GM12878 (cell line): ENCODE measurements at regions not wholly inside any gene's neighbourhood (a gene's known extent, or its start where the extent isn't known, plus 50 kb on each side); places are given as distances from the start of the nearest gene placed in this dataset.

Experiments
- ATAC-seq: fragments of 200-7000 bp; cut with Tn5 transposase; 3 replicates; pipeline ENCODE4 v1.9.1; 2020; ENCODE audit warnings: mild to moderate bottlenecking, moderate library complexity
- BruUV-seq: library from RNA; stranded (reverse); fragments of 400-500 nt; replicated peaks from 2 replicates; lab custom pipeline; 2021; lab: Mats Ljungman, UMichigan
- CTCF ChIA-PET: fragments of 300-600 bp; sonication (Branson Sonifier 250); formaldehyde crosslinking; extraction: SDS; loops from one replicate; lab custom pipeline; 2021; ENCODE audit warnings: inconsistent platforms; lab: Yijun Ruan, JAX
- POLR2A ChIA-PET: fragments of 350-600 bp; formaldehyde crosslinking; extraction: SDS; loops from one replicate; lab custom pipeline; 2021; ENCODE audit warnings: inconsistent platforms; lab: Charles Lee
- RAD21 ChIA-PET: fragments of 300-600 bp; sonication (Branson Sonifier 250); formaldehyde crosslinking; loops from one replicate; lab custom pipeline; 2023; ENCODE audit warnings: antibody characterized with exemption; ENCODE audit not compliant: unreplicated experiment; lab: Charles Lee
- SMC1A ChIA-PET: fragments of 300-600 bp; sonication (Branson Sonifier 250); formaldehyde crosslinking; loops from one replicate; lab custom pipeline; 2023; ENCODE audit not compliant: unreplicated experiment, uncharacterized antibody; lab: Charles Lee
- DNase-seq: peaks from one replicate; pipeline ENCODE4 v3.0.0-alpha.2; 2011; ENCODE audit warnings: low read depth, low spot score
- FAIRE-seq: peaks from 3 replicates; lab custom pipeline; 2011; peaks lifted over from hg19 to GRCh38; lab: Jason Lieb, UNC
- H2AFZ ChIP-seq: 2 replicates; pipeline ENCODE4 v1.6.0; 2011; ENCODE audit warnings: low read depth, low read length, control low read depth; ENCODE audit not compliant: control insufficient read depth
- H3K27ac ChIP-seq: 2 replicates; pipeline ENCODE4 v1.5.1; 2011; ENCODE audit warnings: control low read depth; ENCODE audit not compliant: control insufficient read depth, insufficient read depth
- H3K27me3 ChIP-seq, 2 experiments: replicated peaks in 1 of 2; 2 replicates each; pipeline versions ENCODE4 v1.6.0 to v1.6.1; 2011; ENCODE audit warnings: low read length in 1 of 2; ENCODE audit not compliant: control insufficient read depth in 2 of 2, insufficient read depth in 2 of 2
- H3K36me3 ChIP-seq, 2 experiments: 2 replicates each; pipeline ENCODE4 v1.5.1; 2011; ENCODE audit warnings: low read length in 1 of 2; ENCODE audit not compliant: control insufficient read depth in 2 of 2, insufficient read depth in 2 of 2
- H3K4me1 ChIP-seq: 2 replicates; pipeline ENCODE4 v1.6.1; 2011; ENCODE audit warnings: mild to moderate bottlenecking, low read length, moderate library complexity, mixed read lengths; ENCODE audit not compliant: control insufficient read depth, insufficient read depth
- H3K4me2 ChIP-seq: 2 replicates; pipeline ENCODE4 v1.6.0; 2011; ENCODE audit warnings: control low read depth; ENCODE audit not compliant: control insufficient read depth, insufficient read depth
- H3K4me3 ChIP-seq: fragments of 200-600 bp; sonication (generic); 2 replicates; pipeline ENCODE4 v1.5.1; 2016
- H3K79me2 ChIP-seq: 2 replicates; pipeline ENCODE4 v1.6.0; 2011; ENCODE audit warnings: low read length; ENCODE audit not compliant: control insufficient read depth, insufficient read depth
- H3K9ac ChIP-seq: 2 replicates; pipeline ENCODE4 v1.8.0; 2011; ENCODE audit warnings: low read length, control low read depth, mixed read lengths; ENCODE audit not compliant: control insufficient read depth, insufficient read depth
- H3K9me3 ChIP-seq: replicated peaks from 3 replicates; pipeline ENCODE4 v1.5.1; 2011; ENCODE audit warnings: mild to moderate bottlenecking, low read length; ENCODE audit not compliant: control insufficient read depth, insufficient read depth
- H4K20me1 ChIP-seq: 2 replicates; pipeline ENCODE4 v1.6.0; 2011; ENCODE audit not compliant: control insufficient read depth, insufficient read depth
- ASH2L ChIP-seq: fragments of 300-600, 200-600 bp; sonication (generic); IDR thresholded peaks from 2 replicates; pipeline ENCODE4 v1.6.1; 2017; ENCODE audit warnings: low read depth, mild to moderate bottlenecking, borderline replicate concordance
- CHD1 ChIP-seq: IDR thresholded peaks from 2 replicates; pipeline ENCODE4 v1.6.1; 2012; ENCODE audit warnings: low read depth, low read length, improper control_type of control experiment
- CREB1 ChIP-seq: IDR thresholded peaks from 2 replicates; pipeline ENCODE4 v1.6.1; 2012; ENCODE audit warnings: low read depth, mild to moderate bottlenecking, inconsistent platforms
- CREM ChIP-seq: IDR thresholded peaks from 2 replicates; pipeline ENCODE4 v1.6.1; 2014; ENCODE audit warnings: antibody characterized with exemption, low read depth
- MEF2A ChIP-seq: IDR thresholded peaks from 2 replicates; pipeline ENCODE4 v1.6.1; 2011; ENCODE audit warnings: low read depth, mild to moderate bottlenecking, low read length, moderate library complexity; ENCODE audit not compliant: insufficient read depth
- RAD21 ChIP-seq: IDR thresholded peaks from 2 replicates; pipeline ENCODE4 v1.6.1; 2011; ENCODE audit warnings: mild to moderate bottlenecking, low read depth, low read length, moderate library complexity; ENCODE audit not compliant: insufficient read depth
- SMAD1 ChIP-seq: fragments of 450-650 bp; IDR thresholded peaks from 2 replicates; pipeline ENCODE4 v1.6.1; 2018; ENCODE audit warnings: mild to moderate bottlenecking, low read depth; ENCODE audit not compliant: partially characterized antibody
- SMAD5 ChIP-seq: IDR thresholded peaks from 2 replicates; pipeline ENCODE4 v1.6.1; 2016; ENCODE audit warnings: antibody characterized with exemption, low read depth
- STAT1 ChIP-seq: fragments of 450-650 bp; conservative IDR thresholded peaks from 2 replicates; pipeline ENCODE4 v1.6.1; 2014; ENCODE audit warnings: antibody characterized with exemption, mild to moderate bottlenecking
- WGBS: methylation state at CpG from one replicate; pipeline ENCODE4 v1.1.6; 2016; ENCODE audit warnings: low lambda C conversion rate; ENCODE audit not compliant: insufficient replicate concordance, insufficient coverage; ENCODE audit errors: missing lambda C conversion rate; 5-methylcytosine and 5-hydroxymethylcytosine counted together
- in situ Hi-C: fragments of 300-500 bp; cut with MboI; formaldehyde crosslinking; loops from 9 replicates; pipeline ENCODE4 v1.14.3; 2018; ENCODE audit warnings: mixed read lengths
- intact Hi-C: fragments of 100-400 bp; cut with micrococcal nuclease; formaldehyde crosslinking; loops from one replicate; pipeline ENCODE4 v1.14.2; 2022; ENCODE audit not compliant: unreplicated experiment
- TF ChIP-seq, protein P1 (sequence below): fragments of 450-650 bp; formaldehyde crosslinking; IDR thresholded peaks from 2 replicates; pipeline ENCODE4 v1.4.0; 2022; ENCODE audit warnings: mild to moderate bottlenecking, moderate library complexity
- TF ChIP-seq, protein P2 (sequence below): fragments of 450-650 bp; IDR thresholded peaks from 2 replicates; pipeline ENCODE4 v1.6.1; 2017; ENCODE audit warnings: mild to moderate bottlenecking, moderate library complexity
- TF ChIP-seq, protein P3 (sequence below): IDR thresholded peaks from 2 replicates; pipeline ENCODE4 v1.6.1; 2012; ENCODE audit warnings: improper control_type of control experiment, low read depth, low read length; ENCODE audit not compliant: insufficient replicate concordance

DNA sequence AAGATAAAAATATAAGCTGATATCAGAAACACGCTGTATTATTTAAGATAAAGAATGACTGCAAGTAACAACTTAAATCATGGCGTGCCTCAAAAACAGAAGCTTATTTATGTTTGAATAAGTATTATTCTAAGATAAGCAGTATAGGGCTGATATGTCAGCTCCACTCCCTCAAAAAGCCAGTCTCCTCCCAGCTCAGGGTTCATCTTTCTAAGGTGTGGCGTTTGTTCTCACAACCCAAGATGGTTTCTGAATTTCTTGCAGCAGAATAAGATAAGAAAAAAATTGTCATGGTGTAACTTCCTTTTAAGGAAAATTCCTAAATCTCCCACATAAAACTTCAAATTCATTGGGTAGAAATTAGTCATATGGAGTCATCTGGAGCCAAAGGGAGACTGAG, 166.1 kb upstream of the POU1F1 start:
- RAD21 ChIA-PET, result no interaction called here
- Histone ChIP-seq H3K36me3 (no peaks in the 10 kb centered on the region), H3K4me3 (no peak overlapping the region), H3K4me2 (no peak overlapping the region), H4K20me1 (no peaks in the 10 kb centered on the region), H3K27me3 (no peaks in the 10 kb centered on the region; a peak in 1 of 4 replicates), H3K27ac (no peak overlapping the region), H2AFZ (no peak overlapping the region), H3K4me1 (no peaks in the 10 kb centered on the region), H3K9me3 (no peaks in the 10 kb centered on the region), H3K79me2 (no peaks in the 10 kb centered on the region), H3K9ac (no peak overlapping the region)
- no TSS peak for BruUV-seq
- POLR2A ChIA-PET, result interaction anchor here (1.6 kb wide), 1 partner anchor 12 kb away, joined by 3 read pairs; no protein-coding TSS in a partner anchor
- SMC1A ChIA-PET, result interaction anchor here (0.6 kb wide), 1 partner anchor 181 kb away, joined by 3 read pairs; no protein-coding TSS in a partner anchor
- intact Hi-C loops (no loop called here), in situ Hi-C loops (no loop called here)
- CTCF ChIA-PET, result no interaction called here
- 8% methylated on average over 3 of the region's 3 CpGs for WGBS
- ATAC-seq (no peak), DNase-seq (no peak), FAIRE-seq (no peak)
- TF ChIP-seq SMAD1, result no peak
- TF ChIP-seq, protein P1, sequence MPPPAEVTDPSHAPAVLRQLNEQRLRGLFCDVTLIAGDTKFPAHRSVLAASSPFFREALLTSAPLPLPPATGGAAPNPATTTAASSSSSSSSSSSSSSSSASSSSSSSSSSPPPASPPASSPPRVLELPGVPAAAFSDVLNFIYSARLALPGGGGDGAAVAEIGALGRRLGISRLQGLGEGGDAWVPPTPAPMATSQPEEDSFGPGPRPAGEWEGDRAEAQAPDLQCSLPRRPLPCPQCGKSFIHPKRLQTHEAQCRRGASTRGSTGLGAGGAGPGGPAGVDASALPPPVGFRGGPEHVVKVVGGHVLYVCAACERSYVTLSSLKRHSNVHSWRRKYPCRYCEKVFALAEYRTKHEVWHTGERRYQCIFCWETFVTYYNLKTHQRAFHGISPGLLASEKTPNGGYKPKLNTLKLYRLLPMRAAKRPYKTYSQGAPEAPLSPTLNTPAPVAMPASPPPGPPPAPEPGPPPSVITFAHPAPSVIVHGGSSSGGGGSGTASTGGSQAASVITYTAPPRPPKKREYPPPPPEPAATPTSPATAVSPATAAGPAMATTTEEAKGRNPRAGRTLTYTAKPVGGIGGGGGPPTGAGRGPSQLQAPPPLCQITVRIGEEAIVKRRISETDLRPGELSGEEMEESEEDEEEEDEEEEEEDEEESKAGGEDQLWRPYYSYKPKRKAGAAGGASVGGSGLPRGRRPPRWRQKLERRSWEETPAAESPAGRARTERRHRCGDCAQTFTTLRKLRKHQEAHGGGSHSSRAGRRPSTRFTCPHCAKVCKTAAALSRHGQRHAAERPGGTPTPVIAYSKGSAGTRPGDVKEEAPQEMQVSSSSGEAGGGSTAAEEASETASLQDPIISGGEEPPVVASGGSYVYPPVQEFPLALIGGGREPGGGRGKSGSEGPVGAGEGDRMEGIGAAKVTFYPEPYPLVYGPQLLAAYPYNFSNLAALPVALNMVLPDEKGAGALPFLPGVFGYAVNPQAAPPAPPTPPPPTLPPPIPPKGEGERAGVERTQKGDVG (CRISPR knock-in tag), result no peak
- TF ChIP-seq CREB1, result no peak
- TF ChIP-seq, protein P2, sequence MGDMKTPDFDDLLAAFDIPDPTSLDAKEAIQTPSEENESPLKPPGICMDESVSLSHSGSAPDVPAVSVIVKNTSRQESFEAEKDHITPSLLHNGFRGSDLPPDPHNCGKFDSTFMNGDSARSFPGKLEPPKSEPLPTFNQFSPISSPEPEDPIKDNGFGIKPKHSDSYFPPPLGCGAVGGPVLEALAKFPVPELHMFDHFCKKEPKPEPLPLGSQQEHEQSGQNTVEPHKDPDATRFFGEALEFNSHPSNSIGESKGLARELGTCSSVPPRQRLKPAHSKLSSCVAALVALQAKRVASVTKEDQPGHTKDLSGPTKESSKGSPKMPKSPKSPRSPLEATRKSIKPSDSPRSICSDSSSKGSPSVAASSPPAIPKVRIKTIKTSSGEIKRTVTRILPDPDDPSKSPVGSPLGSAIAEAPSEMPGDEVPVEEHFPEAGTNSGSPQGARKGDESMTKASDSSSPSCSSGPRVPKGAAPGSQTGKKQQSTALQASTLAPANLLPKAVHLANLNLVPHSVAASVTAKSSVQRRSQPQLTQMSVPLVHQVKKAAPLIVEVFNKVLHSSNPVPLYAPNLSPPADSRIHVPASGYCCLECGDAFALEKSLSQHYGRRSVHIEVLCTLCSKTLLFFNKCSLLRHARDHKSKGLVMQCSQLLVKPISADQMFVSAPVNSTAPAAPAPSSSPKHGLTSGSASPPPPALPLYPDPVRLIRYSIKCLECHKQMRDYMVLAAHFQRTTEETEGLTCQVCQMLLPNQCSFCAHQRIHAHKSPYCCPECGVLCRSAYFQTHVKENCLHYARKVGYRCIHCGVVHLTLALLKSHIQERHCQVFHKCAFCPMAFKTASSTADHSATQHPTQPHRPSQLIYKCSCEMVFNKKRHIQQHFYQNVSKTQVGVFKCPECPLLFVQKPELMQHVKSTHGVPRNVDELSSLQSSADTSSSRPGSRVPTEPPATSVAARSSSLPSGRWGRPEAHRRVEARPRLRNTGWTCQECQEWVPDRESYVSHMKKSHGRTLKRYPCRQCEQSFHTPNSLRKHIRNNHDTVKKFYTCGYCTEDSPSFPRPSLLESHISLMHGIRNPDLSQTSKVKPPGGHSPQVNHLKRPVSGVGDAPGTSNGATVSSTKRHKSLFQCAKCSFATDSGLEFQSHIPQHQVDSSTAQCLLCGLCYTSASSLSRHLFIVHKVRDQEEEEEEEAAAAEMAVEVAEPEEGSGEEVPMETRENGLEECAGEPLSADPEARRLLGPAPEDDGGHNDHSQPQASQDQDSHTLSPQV, result no peak
- no peak for TF ChIP-seq STAT1
- TF ChIP-seq SMAD5, result no peak
- TF ChIP-seq CREM, result no peak
- no peak for TF ChIP-seq MEF2A
- TF ChIP-seq ASH2L, result no peak
- TF ChIP-seq CHD1, result no peak
- TF ChIP-seq RAD21, result no peak
- TF ChIP-seq, protein P3, sequence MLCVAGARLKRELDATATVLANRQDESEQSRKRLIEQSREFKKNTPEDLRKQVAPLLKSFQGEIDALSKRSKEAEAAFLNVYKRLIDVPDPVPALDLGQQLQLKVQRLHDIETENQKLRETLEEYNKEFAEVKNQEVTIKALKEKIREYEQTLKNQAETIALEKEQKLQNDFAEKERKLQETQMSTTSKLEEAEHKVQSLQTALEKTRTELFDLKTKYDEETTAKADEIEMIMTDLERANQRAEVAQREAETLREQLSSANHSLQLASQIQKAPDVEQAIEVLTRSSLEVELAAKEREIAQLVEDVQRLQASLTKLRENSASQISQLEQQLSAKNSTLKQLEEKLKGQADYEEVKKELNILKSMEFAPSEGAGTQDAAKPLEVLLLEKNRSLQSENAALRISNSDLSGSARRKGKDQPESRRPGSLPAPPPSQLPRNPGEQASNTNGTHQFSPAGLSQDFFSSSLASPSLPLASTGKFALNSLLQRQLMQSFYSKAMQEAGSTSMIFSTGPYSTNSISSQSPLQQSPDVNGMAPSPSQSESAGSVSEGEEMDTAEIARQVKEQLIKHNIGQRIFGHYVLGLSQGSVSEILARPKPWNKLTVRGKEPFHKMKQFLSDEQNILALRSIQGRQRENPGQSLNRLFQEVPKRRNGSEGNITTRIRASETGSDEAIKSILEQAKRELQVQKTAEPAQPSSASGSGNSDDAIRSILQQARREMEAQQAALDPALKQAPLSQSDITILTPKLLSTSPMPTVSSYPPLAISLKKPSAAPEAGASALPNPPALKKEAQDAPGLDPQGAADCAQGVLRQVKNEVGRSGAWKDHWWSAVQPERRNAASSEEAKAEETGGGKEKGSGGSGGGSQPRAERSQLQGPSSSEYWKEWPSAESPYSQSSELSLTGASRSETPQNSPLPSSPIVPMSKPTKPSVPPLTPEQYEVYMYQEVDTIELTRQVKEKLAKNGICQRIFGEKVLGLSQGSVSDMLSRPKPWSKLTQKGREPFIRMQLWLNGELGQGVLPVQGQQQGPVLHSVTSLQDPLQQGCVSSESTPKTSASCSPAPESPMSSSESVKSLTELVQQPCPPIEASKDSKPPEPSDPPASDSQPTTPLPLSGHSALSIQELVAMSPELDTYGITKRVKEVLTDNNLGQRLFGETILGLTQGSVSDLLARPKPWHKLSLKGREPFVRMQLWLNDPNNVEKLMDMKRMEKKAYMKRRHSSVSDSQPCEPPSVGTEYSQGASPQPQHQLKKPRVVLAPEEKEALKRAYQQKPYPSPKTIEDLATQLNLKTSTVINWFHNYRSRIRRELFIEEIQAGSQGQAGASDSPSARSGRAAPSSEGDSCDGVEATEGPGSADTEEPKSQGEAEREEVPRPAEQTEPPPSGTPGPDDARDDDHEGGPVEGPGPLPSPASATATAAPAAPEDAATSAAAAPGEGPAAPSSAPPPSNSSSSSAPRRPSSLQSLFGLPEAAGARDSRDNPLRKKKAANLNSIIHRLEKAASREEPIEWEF, result no peak
